ENCODE measurements at regions not wholly inside any gene's neighbourhood (a gene's known extent, or its start where the extent isn't known, plus 50 kb on each side); places are given as distances from the start of the nearest gene placed in this dataset.

GRCh38 chr2:155747531-155747930, 585.0 kb downstream of the NR4A2 start:
- TF ChIP-seq POLR2A (IDR thresholded peaks at IDR 0.05) (no peak), CTCF (IDR thresholded peaks at IDR 0.05) (no peak)
